A549 (cell line): ENCODE measurements at regions not wholly inside any gene's neighbourhood (a gene's known extent, or its start where the extent isn't known, plus 50 kb on each side); places are given as distances from the start of the nearest gene placed in this dataset.

Experiments used
- ATAC-seq, 2 experiments: fragments of 200-7000 bp in 1 of 2; fragments of >200 bp in 1 of 2; cut with Nextera tagmentation in 1 of 2; cut with Tn5 transposase in 1 of 2; 3 replicates each; pipeline versions ENCODE4 v1.8.0 to v1.9.1; 2018 to 2020; ENCODE audit warnings: mild to moderate bottlenecking in 1 of 2, moderate library complexity in 1 of 2
- CTCF ChIA-PET: fragments of 300-600 bp; sonication (Branson Sonifier 250); formaldehyde crosslinking; extraction: SDS; loops from one replicate; lab custom pipeline; 2021; ENCODE audit warnings: antibody characterized with exemption, inconsistent platforms; lab: Yijun Ruan, JAX
- POLR2A ChIA-PET: fragments of 350-600 bp; formaldehyde crosslinking; extraction: SDS; loops from one replicate; lab custom pipeline; 2021; ENCODE audit warnings: antibody characterized with exemption, inconsistent platforms; lab: Yijun Ruan, JAX
- DNase-seq, 2 experiments: peaks; one replicate each; pipeline versions ENCODE4 v3.0.0 to v3.0.0-alpha.2; 2011 to 2016; ENCODE audit warnings: low read depth in 1 of 2, low spot score in 1 of 2
- FAIRE-seq: peaks from 2 replicates; lab custom pipeline; 2011; peaks lifted over from hg19 to GRCh38; lab: Jason Lieb, UNC
- H3K27ac ChIP-seq, 2 experiments: fragments of >200 bp; sonication (Bioruptor Twin); formaldehyde crosslinking; 3 replicates each; pipeline ENCODE4 v1.5.1; 2016 to 2017
- H3K4me1 ChIP-seq: fragments of >200 bp; sonication (Bioruptor Twin); formaldehyde crosslinking; 3 replicates; pipeline ENCODE4 v1.6.1; 2016
- H3K4me2 ChIP-seq: fragments of >200 bp; sonication (Bioruptor Twin); formaldehyde crosslinking; 3 replicates; pipeline ENCODE4 v1.6.1; 2016
- H3K4me3 ChIP-seq: fragments of >200 bp; sonication (Bioruptor Twin); formaldehyde crosslinking; 3 replicates; pipeline ENCODE4 v1.5.1; 2016
- H3K9me3 ChIP-seq: fragments of >200 bp; sonication (Bioruptor Twin); formaldehyde crosslinking; 3 replicates; pipeline ENCODE4 v1.6.1; 2016
- CBX2 ChIP-seq: fragments of 200-600 bp; sonication (generic); IDR thresholded peaks from 2 replicates; pipeline ENCODE4 v1.6.1; 2016; ENCODE audit warnings: low read depth, mild to moderate bottlenecking, borderline replicate concordance
- CEBPB ChIP-seq, 2 experiments: fragments of >200 bp in 1 of 2; sonication (Bioruptor Twin) in 1 of 2; formaldehyde crosslinking in 1 of 2; IDR thresholded peaks; 2 replicates each; pipeline ENCODE4 v1.6.1; 2012 to 2016
- CHD2 ChIP-seq: fragments of 150-350 bp; IDR thresholded peaks from 2 replicates; pipeline ENCODE4 v1.6.1; 2014; ENCODE audit warnings: low read length; ENCODE audit not compliant: partially characterized antibody
- CHD4 ChIP-seq: fragments of 200-600 bp; sonication (generic); IDR thresholded peaks from 2 replicates; pipeline ENCODE4 v1.6.1; 2016; ENCODE audit warnings: antibody characterized with exemption, mild to moderate bottlenecking, borderline replicate concordance
- FOSB ChIP-seq: fragments of 250-450 bp; sonication (Bioruptor Pico); IDR thresholded peaks from 2 replicates; pipeline ENCODE4 v1.5.0; 2020; ENCODE audit warnings: mild to moderate bottlenecking, moderate library complexity
- GATA3 ChIP-seq: IDR thresholded peaks from 2 replicates; pipeline ENCODE4 v1.6.1; 2012; ENCODE audit warnings: borderline replicate concordance
- HOXB13 ChIP-seq: fragments of 250-450 bp; sonication (Bioruptor Pico); IDR thresholded peaks from 2 replicates; pipeline ENCODE4 v1.5.0; 2020; ENCODE audit warnings: low read depth, mild to moderate bottlenecking, moderate library complexity
- JUN ChIP-seq, 2 experiments: fragments of >200 bp; sonication (Bioruptor Twin); formaldehyde crosslinking; IDR thresholded peaks; 2 replicates in 1 of 2; 3 replicates in 1 of 2; pipeline ENCODE4 v1.6.1; 2016 to 2017
- KDM1A ChIP-seq: fragments of 200-600 bp; sonication (generic); IDR thresholded peaks from 2 replicates; pipeline ENCODE4 v1.6.1; 2016; ENCODE audit warnings: low read depth, mild to moderate bottlenecking
- MYC ChIP-seq: IDR thresholded peaks from 2 replicates; pipeline ENCODE4 v1.6.1; 2012; ENCODE audit warnings: mild to moderate bottlenecking, inconsistent platforms, low read length, improper control_type of control experiment, borderline replicate concordance
- PHF8 ChIP-seq: fragments of 200-600 bp; sonication (generic); IDR thresholded peaks from 2 replicates; pipeline ENCODE4 v1.6.1; 2016; ENCODE audit warnings: low read depth, mild to moderate bottlenecking, antibody characterized with exemption, moderate library complexity, borderline replicate concordance
- POLR2A ChIP-seq: IDR thresholded peaks from 2 replicates; pipeline ENCODE4 v1.6.1; 2012; ENCODE audit warnings: mild to moderate bottlenecking, low read length
- RAD21 ChIP-seq, 2 experiments: fragments of >200 bp in 1 of 2; sonication (Bioruptor Twin) in 1 of 2; formaldehyde crosslinking in 1 of 2; IDR thresholded peaks in 1 of 2; conservative IDR thresholded peaks in 1 of 2; 2 replicates in 1 of 2; 3 replicates in 1 of 2; pipeline ENCODE4 v1.6.1; 2012 to 2018; ENCODE audit warnings: inconsistent platforms in 1 of 2
- RCOR1 ChIP-seq: fragments of 150-350 bp; IDR thresholded peaks from 2 replicates; pipeline ENCODE4 v1.6.1; 2014; ENCODE audit warnings: antibody characterized with exemption, low read length, low read depth
- RFX5 ChIP-seq: fragments of 450-650 bp; IDR thresholded peaks from 2 replicates; pipeline ENCODE4 v1.7.1; 2014; ENCODE audit warnings: antibody characterized with exemption, mild to moderate bottlenecking, moderate library complexity
- RNF2 ChIP-seq: fragments of 200-600 bp; sonication (generic); IDR thresholded peaks from 2 replicates; pipeline ENCODE4 v1.6.1; 2016; ENCODE audit warnings: low read depth, mild to moderate bottlenecking, antibody characterized with exemption, moderate library complexity, borderline replicate concordance
- SMC3 ChIP-seq: fragments of >200 bp; sonication (Bioruptor Twin); formaldehyde crosslinking; IDR thresholded peaks from 3 replicates; pipeline ENCODE4 v1.6.1; 2018; ENCODE audit warnings: inconsistent platforms
- SREBF2 ChIP-seq: fragments of 450-650 bp; IDR thresholded peaks from 2 replicates; pipeline ENCODE4 v1.6.1; 2014; ENCODE audit warnings: mild to moderate bottlenecking, moderate library complexity
- TFCP2L1 ChIP-seq: fragments of 250-450 bp; sonication (Bioruptor Pico); IDR thresholded peaks from 2 replicates; pipeline ENCODE4 v1.5.0; 2021; ENCODE audit warnings: mild to moderate bottlenecking
- ZFP36 ChIP-seq: fragments of 450-650 bp; IDR thresholded peaks from 2 replicates; pipeline ENCODE4 v1.6.1; 2014; ENCODE audit warnings: borderline replicate concordance; ENCODE audit not compliant: partially characterized antibody
- WGBS: methylation state at CpG from one replicate; pipeline ENCODE4 v1.1.6; 2017; ENCODE audit errors: missing lambda C conversion rate; 5-methylcytosine and 5-hydroxymethylcytosine counted together
- TF ChIP-seq, protein P1 (sequence below): fragments of 450-650 bp; IDR thresholded peaks from 2 replicates; pipeline ENCODE4 v1.6.1; 2014; ENCODE audit warnings: antibody characterized with exemption
- TF ChIP-seq, protein P2 (sequence below): fragments of 250-450 bp; sonication (Bioruptor Pico); IDR thresholded peaks from 2 replicates; pipeline ENCODE4 v1.5.0; 2021; ENCODE audit warnings: mild to moderate bottlenecking, moderate library complexity, borderline replicate concordance
- TF ChIP-seq, protein P3 (sequence below): fragments of 150-350 bp; IDR thresholded peaks from 2 replicates; pipeline ENCODE4 v1.6.1; 2014; ENCODE audit warnings: low read depth, mild to moderate bottlenecking, low read length
- TF ChIP-seq, protein P4 (sequence below): IDR thresholded peaks from 2 replicates; pipeline ENCODE4 v1.6.1; 2012
- TF ChIP-seq, protein P5 (sequence below): fragments of 200-600 bp; sonication (generic); IDR thresholded peaks from 2 replicates; pipeline ENCODE4 v1.6.1; 2016; ENCODE audit warnings: antibody characterized with exemption, mild to moderate bottlenecking, moderate library complexity

DNA sequence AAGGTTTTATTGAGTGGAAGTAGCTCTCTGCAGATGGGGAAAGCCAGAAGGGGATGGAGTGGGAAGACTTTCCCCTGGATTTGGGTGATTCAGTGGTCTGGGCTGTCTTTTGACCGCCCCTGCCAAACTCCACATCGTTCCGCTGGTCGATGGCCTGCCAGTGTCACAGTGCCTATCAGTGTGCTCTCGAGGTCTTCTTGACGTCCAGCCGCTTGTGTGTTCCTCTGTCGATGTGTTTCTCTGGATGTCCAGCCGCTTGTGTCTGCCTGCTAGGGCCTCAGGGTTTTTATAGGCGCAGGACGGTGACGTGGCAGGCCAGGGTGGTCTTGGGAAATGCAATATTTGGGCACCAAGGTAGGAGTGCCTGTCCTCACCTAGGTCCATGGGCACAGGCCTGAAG, 1371.4 kb upstream of the PIK3C3 start (continued):
- TF ChIP-seq, protein P1, sequence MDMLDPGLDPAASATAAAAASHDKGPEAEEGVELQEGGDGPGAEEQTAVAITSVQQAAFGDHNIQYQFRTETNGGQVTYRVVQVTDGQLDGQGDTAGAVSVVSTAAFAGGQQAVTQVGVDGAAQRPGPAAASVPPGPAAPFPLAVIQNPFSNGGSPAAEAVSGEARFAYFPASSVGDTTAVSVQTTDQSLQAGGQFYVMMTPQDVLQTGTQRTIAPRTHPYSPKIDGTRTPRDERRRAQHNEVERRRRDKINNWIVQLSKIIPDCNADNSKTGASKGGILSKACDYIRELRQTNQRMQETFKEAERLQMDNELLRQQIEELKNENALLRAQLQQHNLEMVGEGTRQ, result no peak
- TF ChIP-seq JUN (IDR thresholded peaks at IDR 0.05) (no peak), ZFP36 (no peak), CHD2 (no peak), RCOR1 (no peak), RFX5 (no peak), CEBPB (IDR thresholded peaks at IDR 0.05) (no peak), CBX2 (no peak), FOSB (no peak)
- TF ChIP-seq, protein P2, sequence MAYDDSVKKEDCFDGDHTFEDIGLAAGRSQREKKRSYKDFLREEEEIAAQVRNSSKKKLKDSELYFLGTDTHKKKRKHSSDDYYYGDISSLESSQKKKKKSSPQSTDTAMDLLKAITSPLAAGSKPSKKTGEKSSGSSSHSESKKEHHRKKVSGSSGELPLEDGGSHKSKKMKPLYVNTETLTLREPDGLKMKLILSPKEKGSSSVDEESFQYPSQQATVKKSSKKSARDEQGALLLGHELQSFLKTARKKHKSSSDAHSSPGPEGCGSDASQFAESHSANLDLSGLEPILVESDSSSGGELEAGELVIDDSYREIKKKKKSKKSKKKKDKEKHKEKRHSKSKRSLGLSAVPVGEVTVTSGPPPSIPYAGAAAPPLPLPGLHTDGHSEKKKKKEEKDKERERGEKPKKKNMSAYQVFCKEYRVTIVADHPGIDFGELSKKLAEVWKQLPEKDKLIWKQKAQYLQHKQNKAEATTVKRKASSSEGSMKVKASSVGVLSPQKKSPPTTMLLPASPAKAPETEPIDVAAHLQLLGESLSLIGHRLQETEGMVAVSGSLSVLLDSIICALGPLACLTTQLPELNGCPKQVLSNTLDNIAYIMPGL (CRISPR knock-in tag), result no peak

DNA sequence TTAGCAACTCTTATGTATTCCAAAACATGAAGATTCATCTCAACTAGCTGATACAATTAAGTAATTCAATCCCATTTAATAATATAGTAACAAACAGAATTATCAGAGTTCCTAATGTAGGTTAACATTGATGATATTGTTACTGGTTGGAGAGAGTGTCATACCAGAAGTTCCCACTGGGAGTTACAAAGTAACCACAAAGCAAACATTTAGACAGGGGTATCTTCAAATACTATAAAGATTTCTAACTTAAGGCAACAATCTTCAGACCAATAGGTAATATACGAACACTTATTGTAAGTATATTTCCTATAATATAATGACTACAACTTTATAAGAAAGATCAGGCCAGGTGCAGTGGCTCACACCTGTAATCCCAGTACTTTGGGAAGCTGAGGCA, 1372.9 kb upstream of the PIK3C3 start:
- no peak for DNase-seq
- no peak overlapping the region for H3K27ac ChIP-seq
- no peaks in the 10 kb centered on the region for H3K4me1 ChIP-seq
- 39% methylated on average over 1 of the region's 1 CpG for WGBS
- no peak overlapping the region for H3K4me2 ChIP-seq
- H3K9me3 ChIP-seq, result no peaks in the 10 kb centered on the region
- POLR2A ChIA-PET, result no interaction called here
- no peak for FAIRE-seq
- ATAC-seq, result no peak
- no peak for TF ChIP-seq CHD4
- TF ChIP-seq HOXB13 (CRISPR knock-in tag), result no peak
- TF ChIP-seq SREBF2, result no peak
- TF ChIP-seq, protein P1, result no peak
- TF ChIP-seq, protein P3, sequence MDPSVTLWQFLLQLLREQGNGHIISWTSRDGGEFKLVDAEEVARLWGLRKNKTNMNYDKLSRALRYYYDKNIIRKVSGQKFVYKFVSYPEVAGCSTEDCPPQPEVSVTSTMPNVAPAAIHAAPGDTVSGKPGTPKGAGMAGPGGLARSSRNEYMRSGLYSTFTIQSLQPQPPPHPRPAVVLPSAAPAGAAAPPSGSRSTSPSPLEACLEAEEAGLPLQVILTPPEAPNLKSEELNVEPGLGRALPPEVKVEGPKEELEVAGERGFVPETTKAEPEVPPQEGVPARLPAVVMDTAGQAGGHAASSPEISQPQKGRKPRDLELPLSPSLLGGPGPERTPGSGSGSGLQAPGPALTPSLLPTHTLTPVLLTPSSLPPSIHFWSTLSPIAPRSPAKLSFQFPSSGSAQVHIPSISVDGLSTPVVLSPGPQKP, result no peak
- TF ChIP-seq POLR2A, result no peak
- no peak for TF ChIP-seq RNF2
- no peak for TF ChIP-seq TFCP2L1
- TF ChIP-seq KDM1A, result no peak
- TF ChIP-seq FOSB, result no peak
- no peak for TF ChIP-seq RAD21 (conservative IDR thresholded peaks at IDR 0.05 in 1 of 2, IDR thresholded peaks at IDR 0.05 in 1 of 2)
- TF ChIP-seq MYC, result no peak
- TF ChIP-seq RFX5, result no peak
- TF ChIP-seq, protein P4, sequence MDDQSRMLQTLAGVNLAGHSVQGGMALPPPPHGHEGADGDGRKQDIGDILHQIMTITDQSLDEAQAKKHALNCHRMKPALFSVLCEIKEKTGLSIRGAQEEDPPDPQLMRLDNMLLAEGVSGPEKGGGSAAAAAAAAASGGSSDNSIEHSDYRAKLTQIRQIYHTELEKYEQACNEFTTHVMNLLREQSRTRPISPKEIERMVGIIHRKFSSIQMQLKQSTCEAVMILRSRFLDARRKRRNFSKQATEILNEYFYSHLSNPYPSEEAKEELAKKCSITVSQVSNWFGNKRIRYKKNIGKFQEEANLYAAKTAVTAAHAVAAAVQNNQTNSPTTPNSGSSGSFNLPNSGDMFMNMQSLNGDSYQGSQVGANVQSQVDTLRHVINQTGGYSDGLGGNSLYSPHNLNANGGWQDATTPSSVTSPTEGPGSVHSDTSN, result no peak
- TF ChIP-seq GATA3, result no peak
- TF ChIP-seq, protein P5, sequence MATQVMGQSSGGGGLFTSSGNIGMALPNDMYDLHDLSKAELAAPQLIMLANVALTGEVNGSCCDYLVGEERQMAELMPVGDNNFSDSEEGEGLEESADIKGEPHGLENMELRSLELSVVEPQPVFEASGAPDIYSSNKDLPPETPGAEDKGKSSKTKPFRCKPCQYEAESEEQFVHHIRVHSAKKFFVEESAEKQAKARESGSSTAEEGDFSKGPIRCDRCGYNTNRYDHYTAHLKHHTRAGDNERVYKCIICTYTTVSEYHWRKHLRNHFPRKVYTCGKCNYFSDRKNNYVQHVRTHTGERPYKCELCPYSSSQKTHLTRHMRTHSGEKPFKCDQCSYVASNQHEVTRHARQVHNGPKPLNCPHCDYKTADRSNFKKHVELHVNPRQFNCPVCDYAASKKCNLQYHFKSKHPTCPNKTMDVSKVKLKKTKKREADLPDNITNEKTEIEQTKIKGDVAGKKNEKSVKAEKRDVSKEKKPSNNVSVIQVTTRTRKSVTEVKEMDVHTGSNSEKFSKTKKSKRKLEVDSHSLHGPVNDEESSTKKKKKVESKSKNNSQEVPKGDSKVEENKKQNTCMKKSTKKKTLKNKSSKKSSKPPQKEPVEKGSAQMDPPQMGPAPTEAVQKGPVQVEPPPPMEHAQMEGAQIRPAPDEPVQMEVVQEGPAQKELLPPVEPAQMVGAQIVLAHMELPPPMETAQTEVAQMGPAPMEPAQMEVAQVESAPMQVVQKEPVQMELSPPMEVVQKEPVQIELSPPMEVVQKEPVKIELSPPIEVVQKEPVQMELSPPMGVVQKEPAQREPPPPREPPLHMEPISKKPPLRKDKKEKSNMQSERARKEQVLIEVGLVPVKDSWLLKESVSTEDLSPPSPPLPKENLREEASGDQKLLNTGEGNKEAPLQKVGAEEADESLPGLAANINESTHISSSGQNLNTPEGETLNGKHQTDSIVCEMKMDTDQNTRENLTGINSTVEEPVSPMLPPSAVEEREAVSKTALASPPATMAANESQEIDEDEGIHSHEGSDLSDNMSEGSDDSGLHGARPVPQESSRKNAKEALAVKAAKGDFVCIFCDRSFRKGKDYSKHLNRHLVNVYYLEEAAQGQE, result no peak
- TF ChIP-seq, protein P2 (CRISPR knock-in tag), result no peak
- no peak for TF ChIP-seq PHF8
- TF ChIP-seq SMC3, result no peak
- no peak for TF ChIP-seq CEBPB (IDR thresholded peaks at IDR 0.05)
- no peak overlapping the region for H3K4me3 ChIP-seq
- CTCF ChIA-PET, result no interaction called here
